HCT116 (cell line): ENCODE measurements at regions not wholly inside any gene's neighbourhood (a gene's known extent, or its start where the extent isn't known, plus 50 kb on each side); places are given as distances from the start of the nearest gene placed in this dataset.

Source experiments
- ATAC-seq: fragments of 200-7000 bp; cut with Tn5 transposase; 2 replicates; pipeline ENCODE4 v1.9.1; 2020; ENCODE audit warnings: mild to moderate bottlenecking, moderate library complexity
- BruUV-seq: library from RNA; stranded (reverse); fragments of 400-500 nt; replicated peaks from 2 replicates; lab custom pipeline; 2021; lab: Mats Ljungman, UMichigan
- CTCF ChIA-PET: fragments of 300-600 bp; sonication (Branson Sonifier 250); formaldehyde crosslinking; loops from one replicate; lab custom pipeline; 2021; ENCODE audit warnings: antibody characterized with exemption; lab: Charles Lee
- POLR2A ChIA-PET: fragments of 300-600, 350-600 bp; sonication (Branson Sonifier 250); formaldehyde crosslinking; loops from one replicate; lab custom pipeline; 2021; ENCODE audit warnings: antibody characterized with exemption; lab: Charles Lee
- RAD21 ChIA-PET, 2 experiments: fragments of 300-600 bp; sonication (Branson Sonifier 250); formaldehyde crosslinking; loops; one replicate each; lab custom pipeline; 2023; ENCODE audit warnings: low total read pairs in 2 of 2; ENCODE audit not compliant: uncharacterized antibody in 2 of 2, unreplicated experiment in 2 of 2, low non-redundant PET in 1 of 2; lab: Charles Lee
- DNase-seq: peaks from one replicate; pipeline ENCODE4 v3.0.0-alpha.2; 2010; ENCODE audit warnings: low read depth, low spot score
- H2AFZ ChIP-seq: fragments of 200-600 bp; shearing (Covaris generic), sonication (generic); 2 replicates; pipeline ENCODE4 v1.6.1; 2017; ENCODE audit warnings: low read depth, mixed run types, mixed read lengths, antibody characterized with exemption, low read length; ENCODE audit not compliant: poor library complexity, severe bottlenecking
- H3K27ac ChIP-seq: 2 replicates; pipeline ENCODE4 v1.5.1; 2012; ENCODE audit warnings: low read depth, low read length
- H3K27me3 ChIP-seq: fragments of 200-600 bp; sonication (generic); 2 replicates; pipeline ENCODE4 v1.6.1; 2016; ENCODE audit warnings: mixed run types, low read length, mixed read lengths; ENCODE audit not compliant: insufficient read depth
- H3K36me3 ChIP-seq, 2 experiments: fragments of 200-500 bp in 1 of 2; fragments of 200-600 bp in 1 of 2; sonication (Bioruptor generic) in 1 of 2; sonication (generic) in 1 of 2; 2 replicates each; pipeline versions ENCODE4 v1.5.1 to v1.6.1; 2014 to 2016; ENCODE audit warnings: low read length in 2 of 2, inconsistent platforms in 1 of 2, mixed read lengths in 1 of 2, mixed run types in 1 of 2; ENCODE audit not compliant: insufficient read depth in 2 of 2, control insufficient read depth in 1 of 2
- H3K4me1 ChIP-seq, 2 experiments: fragments of 200-600 bp in 1 of 2; sonication (generic) in 1 of 2; 2 replicates each; pipeline versions ENCODE4 v1.5.1 to v1.6.1; 2012 to 2017; ENCODE audit warnings: low read length in 2 of 2, inconsistent platforms in 1 of 2, mild to moderate bottlenecking in 1 of 2, mixed read lengths in 1 of 2, mixed run types in 1 of 2, moderate library complexity in 1 of 2; ENCODE audit not compliant: insufficient read depth in 2 of 2, control insufficient read depth in 1 of 2
- H3K4me2 ChIP-seq: fragments of 200-600 bp; sonication (generic); 2 replicates; pipeline ENCODE4 v1.6.1; 2017; ENCODE audit warnings: mixed run types, low read length, mixed read lengths
- H3K4me3 ChIP-seq, 2 experiments: fragments of 200-600 bp in 1 of 2; sonication (generic) in 1 of 2; replicated peaks in 1 of 2; 2 replicates each; pipeline ENCODE4 v1.5.1; 2011 to 2016; ENCODE audit warnings: low read length in 2 of 2, control low read depth in 1 of 2, low read depth in 1 of 2, mild to moderate bottlenecking in 1 of 2, mixed read lengths in 1 of 2, mixed run types in 1 of 2
- H3K79me2 ChIP-seq: fragments of 200-600 bp; sonication (generic); 2 replicates; pipeline ENCODE4 v1.6.1; 2017; ENCODE audit warnings: mild to moderate bottlenecking, mixed run types, low read length, moderate library complexity, mixed read lengths; ENCODE audit not compliant: insufficient read depth
- H3K9ac ChIP-seq: fragments of 200-600 bp; sonication (generic); 2 replicates; pipeline ENCODE4 v1.6.1; 2016; ENCODE audit warnings: low read length, mixed read lengths
- H3K9me2 ChIP-seq: fragments of 200-600 bp; sonication (generic), shearing (Covaris generic); 2 replicates; pipeline ENCODE4 v1.6.1; 2017; ENCODE audit warnings: mixed run types, mild to moderate bottlenecking, moderate library complexity; ENCODE audit not compliant: insufficient read depth
- H3K9me3 ChIP-seq, 2 experiments: fragments of 200-500 bp in 1 of 2; fragments of 200-600 bp in 1 of 2; sonication (Bioruptor generic) in 1 of 2; sonication (generic) in 1 of 2; 2 replicates each; pipeline ENCODE4 v1.6.1; 2014 to 2017; ENCODE audit warnings: low read length in 2 of 2, mixed read lengths in 2 of 2, inconsistent platforms in 1 of 2, low read depth in 1 of 2, mild to moderate bottlenecking in 1 of 2, mixed run types in 1 of 2, moderate library complexity in 1 of 2; ENCODE audit not compliant: control insufficient read depth in 1 of 2, insufficient read depth in 1 of 2
- H4K20me1 ChIP-seq: fragments of 200-600 bp; sonication (generic), shearing (Covaris generic); 2 replicates; pipeline ENCODE4 v1.6.1; 2017; ENCODE audit warnings: mixed run types, mild to moderate bottlenecking, moderate library complexity; ENCODE audit not compliant: insufficient read depth
- EGR1 ChIP-seq: IDR thresholded peaks from 2 replicates; pipeline ENCODE4 v1.6.1; 2012; ENCODE audit warnings: low read depth
- ELF1 ChIP-seq: IDR thresholded peaks from 2 replicates; pipeline ENCODE4 v1.6.1; 2012; ENCODE audit warnings: low read depth, borderline replicate concordance
- FOSL1 ChIP-seq: IDR thresholded peaks from 2 replicates; pipeline ENCODE4 v1.6.1; 2012; ENCODE audit warnings: low read depth
- JUND ChIP-seq: IDR thresholded peaks from 2 replicates; pipeline ENCODE4 v1.6.1; 2012
- POLR2A ChIP-seq: IDR thresholded peaks from 2 replicates; pipeline ENCODE4 v1.7.0; 2011; ENCODE audit warnings: borderline replicate concordance; ENCODE audit not compliant: insufficient read depth, insufficient read length; ENCODE audit errors: extremely low read depth
- RAD21 ChIP-seq: IDR thresholded peaks from 2 replicates; pipeline ENCODE4 v1.6.1; 2012; ENCODE audit warnings: low read depth, mild to moderate bottlenecking
- REST ChIP-seq: IDR thresholded peaks from 2 replicates; pipeline ENCODE4 v1.6.1; 2012; ENCODE audit warnings: low read depth
- SP1 ChIP-seq: IDR thresholded peaks from 2 replicates; pipeline ENCODE4 v1.6.1; 2012; ENCODE audit warnings: low read depth
- SRF ChIP-seq: IDR thresholded peaks from 2 replicates; pipeline ENCODE4 v1.6.1; 2012; ENCODE audit warnings: low read depth
- TCF7L2 ChIP-seq: IDR thresholded peaks from 2 replicates; pipeline ENCODE4 v1.7.0; 2011; ENCODE audit warnings: borderline replicate concordance, inconsistent platforms; ENCODE audit not compliant: insufficient read depth, insufficient read length; ENCODE audit errors: extremely low read depth
- YY1 ChIP-seq: IDR thresholded peaks from 2 replicates; pipeline ENCODE4 v1.6.1; 2011; ENCODE audit warnings: low read length, low read depth, moderate library complexity, mild to moderate bottlenecking; ENCODE audit not compliant: insufficient replicate concordance; ENCODE audit errors: extremely low read depth
- ZNF274 ChIP-seq: fragments of 200-500 bp; sonication (Bioruptor generic); IDR thresholded peaks from 2 replicates; pipeline ENCODE4 v1.6.1; 2014; ENCODE audit warnings: mild to moderate bottlenecking, low read depth, low read length, inconsistent platforms
- intact Hi-C: fragments of 100-400 bp; cut with micrococcal nuclease; formaldehyde crosslinking; loops from 2 replicates; pipeline ENCODE4 v1.10.0; 2022
- TF ChIP-seq, protein P1 (sequence below), 3 experiments: fragments of 200-600 bp in 1 of 3; sonication (generic) in 1 of 3; IDR thresholded peaks in 2 of 3; conservative IDR thresholded peaks in 1 of 3; 2 replicates each; pipeline ENCODE4 v1.5.1; 2012 to 2017; ENCODE audit warnings: low read depth in 2 of 3, low read length in 2 of 3, antibody characterized with exemption in 1 of 3, borderline replicate concordance in 1 of 3, control low read depth in 1 of 3, mild to moderate bottlenecking in 1 of 3, mixed read lengths in 1 of 3, mixed run types in 1 of 3, moderate library complexity in 1 of 3; ENCODE audit not compliant: insufficient read depth in 1 of 3

DNA sequence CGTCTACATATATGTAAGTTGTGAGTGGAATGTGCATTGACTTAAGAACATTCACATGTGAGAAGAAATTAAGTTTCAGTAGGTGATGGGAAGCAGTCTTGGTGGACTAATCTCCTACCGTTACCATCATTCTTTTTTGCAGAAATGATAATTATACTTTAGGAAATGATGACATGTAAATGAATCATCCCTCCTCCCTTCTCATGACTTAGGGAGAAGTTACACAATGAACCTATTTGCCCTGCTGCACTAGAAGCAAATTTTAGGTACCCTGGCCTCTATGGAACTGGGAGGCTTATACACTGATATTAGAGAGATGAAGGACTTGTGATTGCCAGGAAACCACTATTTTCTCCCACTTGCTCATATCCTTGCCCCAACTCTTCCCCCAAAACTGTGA is 214.2 kb downstream of the CALCRL start:
- H3K9ac ChIP-seq: no peak overlapping the region
- RAD21 ChIA-PET: no interaction called here
- no peak for TF ChIP-seq RAD21
- TF ChIP-seq JUND: no peak
- no peak for TF ChIP-seq ELF1
- no peak for TF ChIP-seq SRF
- TF ChIP-seq REST: no peak

GRCh38 chr2:187232749-187233148 is 215.3 kb downstream of the CALCRL start:
- H3K27ac ChIP-seq: no peak overlapping the region
- intact Hi-C loops: no loop called here
- no peaks in the 10 kb centered on the region for H3K36me3 ChIP-seq
- TF ChIP-seq POLR2A (no peak), TCF7L2 (no peak), ELF1 (no peak), YY1 (no peak), ZNF274 (no peak), SP1 (no peak), FOSL1 (no peak), EGR1 (no peak)
- TF ChIP-seq, protein P1, sequence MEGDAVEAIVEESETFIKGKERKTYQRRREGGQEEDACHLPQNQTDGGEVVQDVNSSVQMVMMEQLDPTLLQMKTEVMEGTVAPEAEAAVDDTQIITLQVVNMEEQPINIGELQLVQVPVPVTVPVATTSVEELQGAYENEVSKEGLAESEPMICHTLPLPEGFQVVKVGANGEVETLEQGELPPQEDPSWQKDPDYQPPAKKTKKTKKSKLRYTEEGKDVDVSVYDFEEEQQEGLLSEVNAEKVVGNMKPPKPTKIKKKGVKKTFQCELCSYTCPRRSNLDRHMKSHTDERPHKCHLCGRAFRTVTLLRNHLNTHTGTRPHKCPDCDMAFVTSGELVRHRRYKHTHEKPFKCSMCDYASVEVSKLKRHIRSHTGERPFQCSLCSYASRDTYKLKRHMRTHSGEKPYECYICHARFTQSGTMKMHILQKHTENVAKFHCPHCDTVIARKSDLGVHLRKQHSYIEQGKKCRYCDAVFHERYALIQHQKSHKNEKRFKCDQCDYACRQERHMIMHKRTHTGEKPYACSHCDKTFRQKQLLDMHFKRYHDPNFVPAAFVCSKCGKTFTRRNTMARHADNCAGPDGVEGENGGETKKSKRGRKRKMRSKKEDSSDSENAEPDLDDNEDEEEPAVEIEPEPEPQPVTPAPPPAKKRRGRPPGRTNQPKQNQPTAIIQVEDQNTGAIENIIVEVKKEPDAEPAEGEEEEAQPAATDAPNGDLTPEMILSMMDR (IDR thresholded peaks at IDR 0.05 in 2 of 3, conservative IDR thresholded peaks at IDR 0.05 in 1 of 3; ENCODE audit: borderline replicate concordance in 1 of 3, insufficient read depth in 1 of 3, low read depth in 2 of 3, low read length in 2 of 3): no peak
- H4K20me1 ChIP-seq: no peaks in the 10 kb centered on the region
- no peaks in the 10 kb centered on the region for H3K4me1 ChIP-seq
- H3K27me3 ChIP-seq: no peaks in the 10 kb centered on the region
- RAD21 ChIA-PET: no interaction called here
- no peak overlapping the region for H3K4me2 ChIP-seq
- no TSS peak for BruUV-seq
- H3K9ac ChIP-seq: no peak overlapping the region
- H3K9me3 ChIP-seq: no peaks in the 10 kb centered on the region
- DNase-seq (no peak), ATAC-seq (no peak)
- H3K4me3 ChIP-seq: no peak overlapping the region
- no peak overlapping the region for H2AFZ ChIP-seq
- CTCF ChIA-PET: no interaction called here
- H3K9me2 ChIP-seq: no peaks in the 10 kb centered on the region
- POLR2A ChIA-PET: no interaction called here
- no peaks in the 10 kb centered on the region for H3K79me2 ChIP-seq

More for the DNA sequence above, 214.2 kb downstream of the CALCRL start:
- Histone ChIP-seq H3K27ac (no peak overlapping the region), H3K79me2 (no peaks in the 10 kb centered on the region), H3K9me3 (no peaks in the 10 kb centered on the region), H3K4me2 (no peak overlapping the region), H4K20me1 (no peaks in the 10 kb centered on the region), H3K36me3 (no peaks in the 10 kb centered on the region), H3K27me3 (no peaks in the 10 kb centered on the region), H3K4me3 (no peak overlapping the region), H3K9me2 (no peaks in the 10 kb centered on the region), H3K4me1 (no peaks in the 10 kb centered on the region), H2AFZ (no peak overlapping the region)
- ChIA-PET POLR2A (no interaction called here), CTCF (no interaction called here)
- ATAC-seq (no peak), DNase-seq (no peak)
- no TSS peak for BruUV-seq
- intact Hi-C loops: no loop called here
